GM12892 (cell line): ENCODE measurements at regions not wholly inside any gene's neighbourhood (a gene's known extent, or its start where the extent isn't known, plus 50 kb on each side); places are given as distances from the start of the nearest gene placed in this dataset.

Experiments used
- POLR2A ChIP-seq: IDR thresholded peaks from 2 replicates; pipeline ENCODE4 v1.6.1; 2011; ENCODE audit warnings: low read depth, low read length, control low read depth
- POLR2AphosphoS5 ChIP-seq: IDR thresholded peaks from 2 replicates; pipeline ENCODE4 v1.6.1; 2011; ENCODE audit warnings: low read depth, low read length, control low read depth
- TAF1 ChIP-seq: IDR thresholded peaks from 2 replicates; pipeline ENCODE4 v1.6.1; 2011; ENCODE audit warnings: low read depth, mild to moderate bottlenecking, control low read depth, low read length, borderline replicate concordance

DNA sequence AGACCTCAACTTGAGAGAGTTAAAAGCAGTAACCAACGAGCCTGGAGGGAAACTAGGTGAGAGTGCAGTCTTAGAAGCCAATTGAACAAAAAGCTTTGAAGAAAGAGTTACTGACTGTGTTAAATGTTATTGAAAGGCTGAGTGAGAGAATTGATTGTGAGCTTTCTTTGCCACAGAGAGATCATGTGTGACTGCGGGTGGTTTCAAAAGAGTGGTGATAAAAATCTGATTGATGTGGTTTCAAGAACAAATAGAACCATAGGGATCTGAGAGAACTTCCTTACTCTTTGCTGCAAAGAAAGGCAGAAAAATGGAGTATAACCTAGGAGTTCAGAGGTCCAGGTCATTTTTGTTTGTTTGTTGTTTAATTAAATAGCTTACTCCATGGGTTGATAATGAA, 759.9 kb upstream of the ALCAM start:
- TF ChIP-seq POLR2AphosphoS5 (no peak), POLR2A (no peak), TAF1 (no peak)
